OCI-LY3 (cell line): ENCODE measurements at regions not wholly inside any gene's neighbourhood (a gene's known extent, or its start where the extent isn't known, plus 50 kb on each side); places are given as distances from the start of the nearest gene placed in this dataset.
"Not testable (repeated sequence)": the region's sequence is repeated elsewhere in the genome, so short reads cannot be mapped to it uniquely, and the experiment has no call there.

Experiments used
- EZH2phosphoT487 ChIP-seq: fragments of 200-600 bp; shearing (Covaris generic); IDR thresholded peaks from 2 replicates; pipeline ENCODE4 v1.6.1; 2018; ENCODE audit warnings: antibody characterized with exemption, mixed run types, low read depth
- TF ChIP-seq, protein P1 (sequence below): fragments of 200-600, 300-600 bp; sonication (generic); IDR thresholded peaks from 2 replicates; pipeline ENCODE4 v1.5.1; 2014; ENCODE audit warnings: antibody characterized with exemption, low read length, low read depth

DNA sequence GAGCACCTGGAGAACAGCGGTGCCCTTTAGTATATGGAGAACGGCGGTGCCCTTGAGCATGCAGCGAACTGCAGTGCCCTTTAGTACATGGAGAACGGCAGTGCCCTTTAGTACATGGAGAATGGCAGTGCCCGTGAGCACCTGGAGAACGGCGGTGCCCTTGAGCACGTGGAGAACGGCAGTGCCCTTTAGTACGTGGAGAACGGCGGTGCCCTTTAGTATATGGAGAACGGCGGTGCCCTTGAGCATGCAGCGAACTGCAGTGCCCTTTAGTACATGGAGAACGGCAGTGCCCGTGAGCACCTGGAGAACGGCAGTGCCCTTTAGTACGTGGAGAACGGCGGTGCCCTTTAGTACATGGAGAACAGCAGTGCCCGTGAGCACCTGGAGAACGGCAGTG, 151.8 kb downstream of the DLL1 start:
- TF ChIP-seq, protein P1, sequence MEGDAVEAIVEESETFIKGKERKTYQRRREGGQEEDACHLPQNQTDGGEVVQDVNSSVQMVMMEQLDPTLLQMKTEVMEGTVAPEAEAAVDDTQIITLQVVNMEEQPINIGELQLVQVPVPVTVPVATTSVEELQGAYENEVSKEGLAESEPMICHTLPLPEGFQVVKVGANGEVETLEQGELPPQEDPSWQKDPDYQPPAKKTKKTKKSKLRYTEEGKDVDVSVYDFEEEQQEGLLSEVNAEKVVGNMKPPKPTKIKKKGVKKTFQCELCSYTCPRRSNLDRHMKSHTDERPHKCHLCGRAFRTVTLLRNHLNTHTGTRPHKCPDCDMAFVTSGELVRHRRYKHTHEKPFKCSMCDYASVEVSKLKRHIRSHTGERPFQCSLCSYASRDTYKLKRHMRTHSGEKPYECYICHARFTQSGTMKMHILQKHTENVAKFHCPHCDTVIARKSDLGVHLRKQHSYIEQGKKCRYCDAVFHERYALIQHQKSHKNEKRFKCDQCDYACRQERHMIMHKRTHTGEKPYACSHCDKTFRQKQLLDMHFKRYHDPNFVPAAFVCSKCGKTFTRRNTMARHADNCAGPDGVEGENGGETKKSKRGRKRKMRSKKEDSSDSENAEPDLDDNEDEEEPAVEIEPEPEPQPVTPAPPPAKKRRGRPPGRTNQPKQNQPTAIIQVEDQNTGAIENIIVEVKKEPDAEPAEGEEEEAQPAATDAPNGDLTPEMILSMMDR = not testable (repeated sequence)
- TF ChIP-seq EZH2phosphoT487 = not testable (repeated sequence)
